ENCODE measurements at regions not wholly inside any gene's neighbourhood (a gene's known extent, or its start where the extent isn't known, plus 50 kb on each side); places are given as distances from the start of the nearest gene placed in this dataset.

DNA sequence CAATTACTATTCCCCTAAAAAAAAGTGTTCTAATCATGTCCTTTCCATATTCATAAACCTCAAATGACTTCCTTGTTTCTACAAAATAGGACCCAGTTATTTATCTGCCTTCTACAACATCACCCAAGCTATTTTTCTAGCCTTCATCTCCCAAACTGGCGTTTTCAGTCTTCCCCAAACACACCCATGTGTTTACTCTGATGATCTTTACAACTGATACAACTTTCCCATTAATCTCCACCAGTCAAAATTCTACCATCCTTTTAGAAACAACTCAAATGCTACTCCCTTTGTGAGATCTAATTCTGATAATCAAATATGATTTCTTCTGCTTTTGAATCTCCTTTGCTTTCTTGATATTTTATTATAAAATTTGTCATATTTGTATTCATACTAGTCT lies 114.5 kb downstream of the DUSP6 start:
- TF ChIP-seq, protein P1, sequence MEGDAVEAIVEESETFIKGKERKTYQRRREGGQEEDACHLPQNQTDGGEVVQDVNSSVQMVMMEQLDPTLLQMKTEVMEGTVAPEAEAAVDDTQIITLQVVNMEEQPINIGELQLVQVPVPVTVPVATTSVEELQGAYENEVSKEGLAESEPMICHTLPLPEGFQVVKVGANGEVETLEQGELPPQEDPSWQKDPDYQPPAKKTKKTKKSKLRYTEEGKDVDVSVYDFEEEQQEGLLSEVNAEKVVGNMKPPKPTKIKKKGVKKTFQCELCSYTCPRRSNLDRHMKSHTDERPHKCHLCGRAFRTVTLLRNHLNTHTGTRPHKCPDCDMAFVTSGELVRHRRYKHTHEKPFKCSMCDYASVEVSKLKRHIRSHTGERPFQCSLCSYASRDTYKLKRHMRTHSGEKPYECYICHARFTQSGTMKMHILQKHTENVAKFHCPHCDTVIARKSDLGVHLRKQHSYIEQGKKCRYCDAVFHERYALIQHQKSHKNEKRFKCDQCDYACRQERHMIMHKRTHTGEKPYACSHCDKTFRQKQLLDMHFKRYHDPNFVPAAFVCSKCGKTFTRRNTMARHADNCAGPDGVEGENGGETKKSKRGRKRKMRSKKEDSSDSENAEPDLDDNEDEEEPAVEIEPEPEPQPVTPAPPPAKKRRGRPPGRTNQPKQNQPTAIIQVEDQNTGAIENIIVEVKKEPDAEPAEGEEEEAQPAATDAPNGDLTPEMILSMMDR (IDR thresholded peaks at IDR 0.05; ENCODE audit: low read length): no peak
- no peak for TF ChIP-seq EZH2phosphoT487 (IDR thresholded peaks at IDR 0.05; ENCODE audit: low read length)

Data from MM.1S (cell line).